Liver (tissue), 3 donors: ENCODE measurements at regions not wholly inside any gene's neighbourhood (a gene's known extent, or its start where the extent isn't known, plus 50 kb on each side); places are given as distances from the start of the nearest gene placed in this dataset.
"Not testable (repeated sequence)": the region's sequence is repeated elsewhere in the genome, so short reads cannot be mapped to it uniquely, and the experiment has no call there.

Source experiments
- HNF4G ChIP-seq: IDR thresholded peaks from 2 replicates; pipeline ENCODE4 v1.6.1; 2016; ENCODE audit warnings: antibody characterized with exemption
- JUND ChIP-seq, 2 donors: IDR thresholded peaks; 2 replicates each; pipeline ENCODE4 v1.6.1; 2016; ENCODE audit warnings: antibody characterized with exemption in 2 of 2
- SP1 ChIP-seq: IDR thresholded peaks from 2 replicates; pipeline ENCODE4 v1.6.1; 2018; ENCODE audit warnings: antibody characterized with exemption, mild to moderate bottlenecking
- YY1 ChIP-seq: IDR thresholded peaks from 2 replicates; pipeline ENCODE4 v1.6.1; 2016; ENCODE audit warnings: antibody characterized with exemption, mild to moderate bottlenecking
- TF ChIP-seq, protein P1 (sequence below): fragments of 150-350 bp; IDR thresholded peaks from 2 replicates; pipeline ENCODE4 v1.5.1; 2017; ENCODE audit warnings: improper control_type of control experiment, low read depth, low read length; ENCODE audit not compliant: missing input control
- TF ChIP-seq, protein P2 (sequence below): IDR thresholded peaks from 2 replicates; pipeline ENCODE4 v1.6.1; 2016; ENCODE audit warnings: antibody characterized with exemption, mild to moderate bottlenecking
- donor health status: healthy.
- donor health status: healthy.

DNA sequence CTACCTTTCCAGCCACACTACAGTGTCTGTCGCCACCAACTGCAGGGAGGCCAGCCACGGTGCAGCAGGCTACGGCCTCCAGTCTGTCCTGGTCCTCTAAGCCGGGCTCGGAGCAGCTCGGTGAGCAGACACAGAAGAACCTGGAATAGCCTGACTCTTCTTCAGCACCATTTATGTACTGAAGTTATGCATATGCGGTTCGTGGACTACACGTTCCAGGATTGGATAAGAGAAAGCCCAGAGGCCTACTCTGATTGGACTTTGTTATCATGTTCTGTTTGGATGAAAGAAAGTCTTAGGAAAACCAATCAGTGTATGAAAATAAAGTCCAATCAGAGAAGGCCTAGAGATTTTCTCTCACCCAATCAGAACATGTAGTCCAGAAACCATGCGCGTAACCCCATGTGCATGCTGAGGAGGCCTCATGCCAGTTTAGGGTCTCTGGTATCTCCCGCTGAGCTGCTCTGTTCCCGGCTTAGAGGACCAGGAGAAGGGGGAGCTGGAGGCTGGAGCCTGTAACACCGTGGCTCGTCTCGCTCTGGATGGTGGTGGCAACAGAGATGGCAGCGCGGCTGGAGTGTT lies 4462.0 kb upstream of the OR11H1 start:
- not testable (repeated sequence) for TF ChIP-seq YY1; SP1; HNF4G; JUND (IDR thresholded peaks at IDR 0.05)
- TF ChIP-seq, protein P1, sequence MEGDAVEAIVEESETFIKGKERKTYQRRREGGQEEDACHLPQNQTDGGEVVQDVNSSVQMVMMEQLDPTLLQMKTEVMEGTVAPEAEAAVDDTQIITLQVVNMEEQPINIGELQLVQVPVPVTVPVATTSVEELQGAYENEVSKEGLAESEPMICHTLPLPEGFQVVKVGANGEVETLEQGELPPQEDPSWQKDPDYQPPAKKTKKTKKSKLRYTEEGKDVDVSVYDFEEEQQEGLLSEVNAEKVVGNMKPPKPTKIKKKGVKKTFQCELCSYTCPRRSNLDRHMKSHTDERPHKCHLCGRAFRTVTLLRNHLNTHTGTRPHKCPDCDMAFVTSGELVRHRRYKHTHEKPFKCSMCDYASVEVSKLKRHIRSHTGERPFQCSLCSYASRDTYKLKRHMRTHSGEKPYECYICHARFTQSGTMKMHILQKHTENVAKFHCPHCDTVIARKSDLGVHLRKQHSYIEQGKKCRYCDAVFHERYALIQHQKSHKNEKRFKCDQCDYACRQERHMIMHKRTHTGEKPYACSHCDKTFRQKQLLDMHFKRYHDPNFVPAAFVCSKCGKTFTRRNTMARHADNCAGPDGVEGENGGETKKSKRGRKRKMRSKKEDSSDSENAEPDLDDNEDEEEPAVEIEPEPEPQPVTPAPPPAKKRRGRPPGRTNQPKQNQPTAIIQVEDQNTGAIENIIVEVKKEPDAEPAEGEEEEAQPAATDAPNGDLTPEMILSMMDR, result not testable (repeated sequence)
- TF ChIP-seq, protein P2, sequence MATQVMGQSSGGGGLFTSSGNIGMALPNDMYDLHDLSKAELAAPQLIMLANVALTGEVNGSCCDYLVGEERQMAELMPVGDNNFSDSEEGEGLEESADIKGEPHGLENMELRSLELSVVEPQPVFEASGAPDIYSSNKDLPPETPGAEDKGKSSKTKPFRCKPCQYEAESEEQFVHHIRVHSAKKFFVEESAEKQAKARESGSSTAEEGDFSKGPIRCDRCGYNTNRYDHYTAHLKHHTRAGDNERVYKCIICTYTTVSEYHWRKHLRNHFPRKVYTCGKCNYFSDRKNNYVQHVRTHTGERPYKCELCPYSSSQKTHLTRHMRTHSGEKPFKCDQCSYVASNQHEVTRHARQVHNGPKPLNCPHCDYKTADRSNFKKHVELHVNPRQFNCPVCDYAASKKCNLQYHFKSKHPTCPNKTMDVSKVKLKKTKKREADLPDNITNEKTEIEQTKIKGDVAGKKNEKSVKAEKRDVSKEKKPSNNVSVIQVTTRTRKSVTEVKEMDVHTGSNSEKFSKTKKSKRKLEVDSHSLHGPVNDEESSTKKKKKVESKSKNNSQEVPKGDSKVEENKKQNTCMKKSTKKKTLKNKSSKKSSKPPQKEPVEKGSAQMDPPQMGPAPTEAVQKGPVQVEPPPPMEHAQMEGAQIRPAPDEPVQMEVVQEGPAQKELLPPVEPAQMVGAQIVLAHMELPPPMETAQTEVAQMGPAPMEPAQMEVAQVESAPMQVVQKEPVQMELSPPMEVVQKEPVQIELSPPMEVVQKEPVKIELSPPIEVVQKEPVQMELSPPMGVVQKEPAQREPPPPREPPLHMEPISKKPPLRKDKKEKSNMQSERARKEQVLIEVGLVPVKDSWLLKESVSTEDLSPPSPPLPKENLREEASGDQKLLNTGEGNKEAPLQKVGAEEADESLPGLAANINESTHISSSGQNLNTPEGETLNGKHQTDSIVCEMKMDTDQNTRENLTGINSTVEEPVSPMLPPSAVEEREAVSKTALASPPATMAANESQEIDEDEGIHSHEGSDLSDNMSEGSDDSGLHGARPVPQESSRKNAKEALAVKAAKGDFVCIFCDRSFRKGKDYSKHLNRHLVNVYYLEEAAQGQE, result not testable (repeated sequence)
